ENCODE measurements at regions not wholly inside any gene's neighbourhood (a gene's known extent, or its start where the extent isn't known, plus 50 kb on each side); places are given as distances from the start of the nearest gene placed in this dataset.

DNA sequence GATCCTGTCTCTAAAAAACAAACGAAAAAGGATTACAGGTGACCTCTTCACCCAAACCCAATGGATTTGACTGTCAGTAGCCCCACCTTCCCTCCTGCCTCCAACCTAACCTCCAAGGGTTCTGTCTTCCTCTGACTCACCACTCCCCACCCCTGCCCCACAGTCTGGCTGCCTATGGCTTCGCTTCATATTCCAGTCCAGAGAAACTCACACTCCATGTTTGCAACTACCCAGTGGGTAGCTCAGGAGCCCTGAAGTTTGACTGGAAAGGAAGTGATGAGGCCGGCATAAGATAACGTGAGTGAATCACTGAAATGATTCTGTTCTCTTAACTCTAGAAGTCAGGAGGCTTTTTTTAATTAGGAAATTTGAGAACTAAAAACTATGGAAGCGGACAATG, 303.9 kb downstream of the FOXO1 start:
- TF ChIP-seq EZH2 (IDR thresholded peaks at IDR 0.05; ENCODE audit: borderline replicate concordance) = no peak
- TF ChIP-seq EZH2phosphoT487 (IDR thresholded peaks at IDR 0.05; ENCODE audit: low read depth, severe bottlenecking, unreplicated experiment) = no peak
- TF ChIP-seq, protein P1, sequence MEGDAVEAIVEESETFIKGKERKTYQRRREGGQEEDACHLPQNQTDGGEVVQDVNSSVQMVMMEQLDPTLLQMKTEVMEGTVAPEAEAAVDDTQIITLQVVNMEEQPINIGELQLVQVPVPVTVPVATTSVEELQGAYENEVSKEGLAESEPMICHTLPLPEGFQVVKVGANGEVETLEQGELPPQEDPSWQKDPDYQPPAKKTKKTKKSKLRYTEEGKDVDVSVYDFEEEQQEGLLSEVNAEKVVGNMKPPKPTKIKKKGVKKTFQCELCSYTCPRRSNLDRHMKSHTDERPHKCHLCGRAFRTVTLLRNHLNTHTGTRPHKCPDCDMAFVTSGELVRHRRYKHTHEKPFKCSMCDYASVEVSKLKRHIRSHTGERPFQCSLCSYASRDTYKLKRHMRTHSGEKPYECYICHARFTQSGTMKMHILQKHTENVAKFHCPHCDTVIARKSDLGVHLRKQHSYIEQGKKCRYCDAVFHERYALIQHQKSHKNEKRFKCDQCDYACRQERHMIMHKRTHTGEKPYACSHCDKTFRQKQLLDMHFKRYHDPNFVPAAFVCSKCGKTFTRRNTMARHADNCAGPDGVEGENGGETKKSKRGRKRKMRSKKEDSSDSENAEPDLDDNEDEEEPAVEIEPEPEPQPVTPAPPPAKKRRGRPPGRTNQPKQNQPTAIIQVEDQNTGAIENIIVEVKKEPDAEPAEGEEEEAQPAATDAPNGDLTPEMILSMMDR (IDR thresholded peaks at IDR 0.05; ENCODE audit: poor library complexity) = no peak
- 93% methylated on average over 5 of the region's 5 CpGs for WGBS (ENCODE audit: low lambda C conversion rate, missing lambda C conversion rate)
- no peaks in the 10 kb centered on the region for H3K79me2 ChIP-seq
- H3K4me3 ChIP-seq = no peak overlapping the region
- no peaks in the 10 kb centered on the region for H3K36me3 ChIP-seq (replicated peaks; ENCODE audit: insufficient read depth, low read depth)
- no peak overlapping the region for H3K4me2 ChIP-seq
- H3K27ac ChIP-seq = no peak overlapping the region
- H3K9me3 ChIP-seq (ENCODE audit: low read depth) = no peaks in the 10 kb centered on the region
- no peaks in the 10 kb centered on the region for H3K27me3 ChIP-seq
- H4K20me1 ChIP-seq (ENCODE audit: insufficient read depth, poor library complexity, severe bottlenecking) = no peaks in the 10 kb centered on the region
- H2AFZ ChIP-seq = no peak overlapping the region
- DNase-seq (ENCODE audit: low spot score) = no peak
- no peaks in the 10 kb centered on the region for H3K9me2 ChIP-seq (replicated peaks; ENCODE audit: insufficient read depth)
- H3K4me1 ChIP-seq (ENCODE audit: insufficient read depth) = no peaks in the 10 kb centered on the region

DNA sequence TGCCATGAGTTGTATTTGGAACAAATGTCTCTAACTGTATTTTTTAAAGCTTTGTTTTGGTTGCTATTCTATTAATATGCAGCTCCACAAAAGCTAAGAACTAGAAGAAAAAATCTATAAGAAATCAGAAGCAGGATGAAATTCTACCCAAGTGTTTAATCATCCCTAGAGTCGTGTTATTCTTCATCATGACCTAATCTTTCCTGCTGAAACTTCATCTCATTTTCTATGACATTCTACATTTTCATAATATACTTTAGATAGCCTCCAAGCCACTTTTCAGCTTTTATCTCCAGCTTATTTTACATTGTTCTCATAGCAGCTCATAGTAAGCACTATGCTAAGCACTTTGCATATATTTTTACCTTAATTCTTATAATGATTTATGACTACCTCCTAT, 302.8 kb downstream of the FOXO1 start:
- Histone ChIP-seq H4K20me1 (ENCODE audit: insufficient read depth, poor library complexity, severe bottlenecking) (no peaks in the 10 kb centered on the region), H3K27me3 (no peaks in the 10 kb centered on the region), H3K4me3 (no peak overlapping the region), H3K4me2 (no peak overlapping the region), H3K27ac (no peak overlapping the region), H2AFZ (no peak overlapping the region), H3K9me3 (ENCODE audit: low read depth) (no peaks in the 10 kb centered on the region), H3K79me2 (no peaks in the 10 kb centered on the region), H3K4me1 (ENCODE audit: insufficient read depth) (peaks cover 5% of the 10 kb centered on the region), H3K36me3 (replicated peaks; ENCODE audit: insufficient read depth, low read depth) (no peaks in the 10 kb centered on the region), H3K9me2 (replicated peaks; ENCODE audit: insufficient read depth) (no peaks in the 10 kb centered on the region)
- TF ChIP-seq, protein P1 (IDR thresholded peaks at IDR 0.05; ENCODE audit: poor library complexity) = no peak
- no peak for TF ChIP-seq EZH2phosphoT487 (IDR thresholded peaks at IDR 0.05; ENCODE audit: low read depth, severe bottlenecking, unreplicated experiment)
- TF ChIP-seq EZH2 (IDR thresholded peaks at IDR 0.05; ENCODE audit: borderline replicate concordance) = no peak
- DNase-seq (ENCODE audit: low spot score) = no peak
- 79% methylated on average over 1 of the region's 1 CpG for WGBS (ENCODE audit: low lambda C conversion rate, missing lambda C conversion rate)

DNA sequence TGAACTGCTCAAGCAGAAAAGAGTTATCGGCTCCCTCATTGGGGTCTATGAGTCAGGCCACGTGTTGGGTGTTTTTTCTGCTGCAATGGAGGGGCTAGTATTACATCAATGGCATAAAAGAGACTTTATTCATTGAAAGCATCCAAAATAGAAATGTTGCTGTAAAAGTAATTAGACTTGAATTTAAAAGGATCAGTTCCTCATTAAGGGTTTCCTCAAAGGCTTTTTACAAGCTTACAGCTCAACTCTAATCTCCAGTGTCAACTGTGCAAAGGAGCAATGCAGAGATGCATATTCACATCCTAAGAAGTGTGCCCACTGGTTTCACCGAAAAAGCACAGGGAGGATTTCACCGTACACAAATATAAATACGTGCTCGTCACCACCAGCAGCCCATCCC, 300.3 kb downstream of the FOXO1 start:
- TF ChIP-seq EZH2 (IDR thresholded peaks at IDR 0.05; ENCODE audit: borderline replicate concordance) (no peak), EZH2phosphoT487 (IDR thresholded peaks at IDR 0.05; ENCODE audit: low read depth, severe bottlenecking, unreplicated experiment) (no peak)
- TF ChIP-seq, protein P1 (IDR thresholded peaks at IDR 0.05; ENCODE audit: poor library complexity) = no peak
- H3K36me3 ChIP-seq (replicated peaks; ENCODE audit: insufficient read depth, low read depth) = no peaks in the 10 kb centered on the region
- H3K79me2 ChIP-seq = no peaks in the 10 kb centered on the region
- no peak overlapping the region for H3K4me2 ChIP-seq
- H3K9me3 ChIP-seq (ENCODE audit: low read depth) = no peaks in the 10 kb centered on the region
- no peak overlapping the region for H3K4me3 ChIP-seq
- no peaks in the 10 kb centered on the region for H4K20me1 ChIP-seq (ENCODE audit: insufficient read depth, poor library complexity, severe bottlenecking)
- no peak for DNase-seq (ENCODE audit: low spot score)
- no peak overlapping the region for H2AFZ ChIP-seq
- peaks cover 5% of the 10 kb centered on the region for H3K4me1 ChIP-seq (ENCODE audit: insufficient read depth)
- H3K27ac ChIP-seq = no peak overlapping the region
- no peaks in the 10 kb centered on the region for H3K9me2 ChIP-seq (replicated peaks; ENCODE audit: insufficient read depth)
- 58% methylated on average over 6 of the region's 6 CpGs for WGBS (ENCODE audit: low lambda C conversion rate, missing lambda C conversion rate)
- no peaks in the 10 kb centered on the region for H3K27me3 ChIP-seq
